HepG2 (cell line): ENCODE measurements at regions not wholly inside any gene's neighbourhood (a gene's known extent, or its start where the extent isn't known, plus 50 kb on each side); places are given as distances from the start of the nearest gene placed in this dataset.

Experiments used
- ATAC-seq: fragments of 200-7000 bp; cut with Tn5 transposase; 3 replicates; pipeline ENCODE4 v1.9.1; 2020; ENCODE audit warnings: mild to moderate bottlenecking, moderate library complexity
- BruUV-seq: library from RNA; stranded (reverse); fragments of 400-500 nt; replicated peaks from 2 replicates; lab custom pipeline; 2021; lab: Mats Ljungman, UMichigan
- CTCF ChIA-PET: fragments of 300-600 bp; formaldehyde crosslinking; extraction: SDS; loops from one replicate; lab custom pipeline; 2021; ENCODE audit warnings: low total read pairs, inconsistent platforms, low intra/inter-chr PET ratio; lab: Yijun Ruan, JAX
- POLR2A ChIA-PET: fragments of 350-600 bp; sonication (Branson Sonifier 250); formaldehyde crosslinking; loops from one replicate; lab custom pipeline; 2020; ENCODE audit warnings: antibody characterized with exemption, inconsistent platforms; lab: Yijun Ruan, JAX
- DNase-seq: peaks from one replicate; pipeline ENCODE4 v3.0.0-alpha.2; 2015; ENCODE audit warnings: low spot score
- FAIRE-seq: peaks from 3 replicates; lab custom pipeline; 2011; peaks lifted over from hg19 to GRCh38; lab: Jason Lieb, UNC
- H2AFZ ChIP-seq: one replicate; pipeline ENCODE4 v1.6.1; 2011; ENCODE audit warnings: low read length, inconsistent platforms
- H3K27ac ChIP-seq: fragments of 300-600 bp; 3 replicates; pipeline ENCODE4 v1.8.0; 2011; ENCODE audit warnings: mixed run types, mild to moderate bottlenecking, mixed read lengths, low read length, inconsistent platforms; ENCODE audit not compliant: insufficient read depth; ENCODE audit errors: extremely low read length
- H3K27me3 ChIP-seq, 2 experiments: fragments of 200-600 bp in 1 of 2; 2 replicates in 1 of 2; 3 replicates in 1 of 2; pipeline versions ENCODE4 v1.6.0 to v1.8.0; 2011; ENCODE audit warnings: low read length in 2 of 2, mild to moderate bottlenecking in 2 of 2, moderate library complexity in 2 of 2, inconsistent platforms in 1 of 2; ENCODE audit not compliant: insufficient read depth in 2 of 2, control insufficient read depth in 1 of 2
- H3K36me3 ChIP-seq, 2 experiments: fragments of 200-600 bp in 1 of 2; replicated peaks in 1 of 2; 2 replicates in 1 of 2; 3 replicates in 1 of 2; pipeline versions ENCODE4 v1.5.1 to v1.8.0; 2011; ENCODE audit warnings: low read length in 2 of 2, inconsistent platforms in 1 of 2; ENCODE audit not compliant: insufficient read depth in 2 of 2, control insufficient read depth in 1 of 2
- H3K4me1 ChIP-seq: 2 replicates; pipeline ENCODE4 v1.5.1; 2012; ENCODE audit warnings: low read length, inconsistent platforms; ENCODE audit not compliant: insufficient read depth
- H3K4me2 ChIP-seq: 2 replicates; pipeline ENCODE4 v1.6.0; 2011; ENCODE audit warnings: low read depth, low read length, inconsistent platforms
- H3K4me3 ChIP-seq, 3 experiments: fragments of 200-600 bp in 1 of 3; sonication (generic), shearing (Covaris generic) in 1 of 3; replicated peaks in 1 of 3; 2 replicates each; pipeline ENCODE4 v1.5.1; 2011 to 2016; ENCODE audit warnings: low read length in 3 of 3, inconsistent platforms in 2 of 3, low read depth in 2 of 3, mild to moderate bottlenecking in 2 of 3, control low read depth in 1 of 3, mixed read lengths in 1 of 3; ENCODE audit not compliant: insufficient read depth in 1 of 3
- H3K79me2 ChIP-seq: one replicate; pipeline ENCODE4 v1.6.1; 2011; ENCODE audit warnings: low read length, inconsistent platforms; ENCODE audit not compliant: insufficient read depth
- H3K9ac ChIP-seq: 2 replicates; pipeline ENCODE4 v1.6.0; 2011; ENCODE audit warnings: mild to moderate bottlenecking, low read depth, low read length, inconsistent platforms; ENCODE audit not compliant: insufficient read depth
- H3K9me3 ChIP-seq: 2 replicates; pipeline ENCODE4 v1.5.1; 2012; ENCODE audit warnings: mild to moderate bottlenecking, low read length
- H4K20me1 ChIP-seq: 2 replicates; pipeline ENCODE4 v1.6.0; 2011; ENCODE audit warnings: inconsistent platforms, mild to moderate bottlenecking, low read length, moderate library complexity; ENCODE audit not compliant: insufficient read depth
- FOSL2 ChIP-seq: sonication (generic); formaldehyde crosslinking; IDR thresholded peaks from 2 replicates; pipeline ENCODE4 v1.4.0; 2020; ENCODE audit warnings: missing genetic modification reagents
- FOXP1 ChIP-seq, 2 experiments: fragments of 450-650 bp in 1 of 2; IDR thresholded peaks; 2 replicates each; pipeline ENCODE4 v1.6.1; 2017 to 2018; ENCODE audit warnings: antibody characterized with exemption in 1 of 2
- HBP1 ChIP-seq: IDR thresholded peaks from 2 replicates; pipeline ENCODE4 v1.6.1; 2016; ENCODE audit warnings: low read depth, control low read depth
- HES4 ChIP-seq: sonication (generic); formaldehyde crosslinking; IDR thresholded peaks from 2 replicates; pipeline ENCODE4 v1.9.0; 2021; ENCODE audit warnings: mild to moderate bottlenecking, missing genetic modification reagents, borderline replicate concordance
- MBNL3 ChIP-seq: fragments of 250-450 bp; sonication (Bioruptor Pico); conservative IDR thresholded peaks from 2 replicates; pipeline ENCODE4 v1.8.0; 2022; ENCODE audit warnings: mild to moderate bottlenecking, inconsistent platforms
- NFKB2 ChIP-seq: sonication (generic); formaldehyde crosslinking; IDR thresholded peaks from 2 replicates; pipeline ENCODE4 v1.4.0; 2020; ENCODE audit warnings: missing genetic modification reagents, borderline replicate concordance
- NONO ChIP-seq, 2 experiments: fragments of 450-650 bp in 1 of 2; sonication (generic) in 1 of 2; formaldehyde crosslinking in 1 of 2; IDR thresholded peaks in 1 of 2; conservative IDR thresholded peaks in 1 of 2; 2 replicates each; pipeline versions ENCODE4 v1.6.1 to v1.8.0; 2017 to 2022; ENCODE audit warnings: mild to moderate bottlenecking in 1 of 2, missing genetic modification reagents in 1 of 2, moderate library complexity in 1 of 2
- PRPF4 ChIP-seq: fragments of 200-400 bp; formaldehyde crosslinking; IDR thresholded peaks from 2 replicates; pipeline ENCODE4 v1.6.1; 2016; ENCODE audit warnings: low read length, low read depth; ENCODE audit not compliant: poor library complexity, severe bottlenecking
- RBM39 ChIP-seq: fragments of 200-400 bp; formaldehyde crosslinking; IDR thresholded peaks from one replicate; pipeline ENCODE4 v1.6.1; 2018; ENCODE audit warnings: antibody characterized with exemption, mild to moderate bottlenecking, low read depth, low read length; ENCODE audit not compliant: poor library complexity, severe bottlenecking
- RFX1 ChIP-seq: fragments of 450-650 bp; IDR thresholded peaks from 2 replicates; pipeline ENCODE4 v1.6.1; 2017
- YEATS4 ChIP-seq: sonication (generic); formaldehyde crosslinking; IDR thresholded peaks from 2 replicates; pipeline ENCODE4 v1.4.0; 2020; ENCODE audit warnings: missing genetic modification reagents, borderline replicate concordance
- ZEB1 ChIP-seq: IDR thresholded peaks from 2 replicates; pipeline ENCODE4 v1.6.1; 2012; ENCODE audit warnings: mild to moderate bottlenecking, low read depth, inconsistent platforms; ENCODE audit not compliant: insufficient replicate concordance
- ZFAT ChIP-seq: sonication (generic); formaldehyde crosslinking; conservative IDR thresholded peaks from 2 replicates; pipeline ENCODE4 v1.8.1; 2023; ENCODE audit warnings: missing genetic modification reagents, inconsistent platforms
- ZNF260 ChIP-seq: sonication (generic); formaldehyde crosslinking; IDR thresholded peaks from 2 replicates; pipeline ENCODE4 v1.4.0; 2020; ENCODE audit warnings: missing genetic modification reagents, low read depth, mild to moderate bottlenecking, borderline replicate concordance
- ZNF30 ChIP-seq: sonication (generic); formaldehyde crosslinking; IDR thresholded peaks from 2 replicates; pipeline ENCODE4 v1.5.0; 2020; ENCODE audit warnings: mild to moderate bottlenecking, missing genetic modification reagents
- ZNF350 ChIP-seq: sonication (generic); formaldehyde crosslinking; IDR thresholded peaks from 2 replicates; pipeline ENCODE4 v1.4.0; 2020; ENCODE audit warnings: mild to moderate bottlenecking, low read depth, missing genetic modification reagents, borderline replicate concordance
- ZNF510 ChIP-seq: sonication (generic); formaldehyde crosslinking; IDR thresholded peaks from 2 replicates; pipeline ENCODE4 v1.4.0; 2020; ENCODE audit warnings: low read depth, mild to moderate bottlenecking, missing genetic modification reagents
- ZNF792 ChIP-seq: IDR thresholded peaks from 2 replicates; pipeline ENCODE4 v1.6.1; 2016
- WGBS: methylation state at CpG from one replicate; pipeline ENCODE4 v1.1.6; 2017; ENCODE audit warnings: low lambda C conversion rate; 5-methylcytosine and 5-hydroxymethylcytosine counted together
- in situ Hi-C: cut with HindIII; loops from 2 replicates; pipeline ENCODE4 v1.10.0; 2017; ENCODE audit warnings: low pct_unique_long_range_greater_than_20kb; ENCODE audit not compliant: extremely low pct_ligation_motif_present
- intact Hi-C: fragments of 100-400 bp; cut with micrococcal nuclease; formaldehyde crosslinking; loops from one replicate; pipeline ENCODE4 v1.10.0; 2022; ENCODE audit not compliant: unreplicated experiment
- TF ChIP-seq, protein P1 (sequence below): sonication (generic); formaldehyde crosslinking; IDR thresholded peaks from 2 replicates; pipeline ENCODE4 v1.9.0; 2022; ENCODE audit warnings: missing genetic modification reagents, mild to moderate bottlenecking, borderline replicate concordance

- no peak for TF ChIP-seq HBP1 (CRISPR knock-in tag)
Observed at GRCh38 chr3:159884661-159885402, 103.8 kb upstream of the IL12A start (continued).

DNA sequence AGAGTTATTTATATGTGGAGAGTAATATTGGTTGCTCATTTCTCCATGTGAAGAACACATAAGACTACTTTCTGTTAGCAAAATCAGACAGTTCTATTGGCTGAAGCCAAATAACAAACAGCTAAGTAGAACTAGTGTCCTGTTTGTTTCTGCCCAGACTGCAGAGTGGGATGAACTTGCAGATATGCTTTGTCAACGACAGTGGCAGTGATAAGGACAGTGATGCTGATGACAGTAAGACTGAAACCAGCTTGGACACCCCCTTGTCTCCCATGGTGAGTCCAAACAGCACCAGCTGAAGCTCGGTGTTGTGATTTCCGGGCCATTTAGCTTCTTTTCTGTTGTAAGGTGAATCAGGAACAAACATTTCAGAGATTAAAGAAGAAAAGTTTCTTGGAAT is 102.6 kb upstream of the IL12A start:
- Histone ChIP-seq H3K4me1 (no peaks in the 10 kb centered on the region), H3K4me3 (no peak overlapping the region), H3K27ac (no peak overlapping the region), H3K9me3 (no peaks in the 10 kb centered on the region), H3K4me2 (no peak overlapping the region), H3K79me2 (no peaks in the 10 kb centered on the region), H3K9ac (no peak overlapping the region), H3K27me3 (no peaks in the 10 kb centered on the region), H4K20me1 (no peaks in the 10 kb centered on the region), H3K36me3 (no peaks in the 10 kb centered on the region), H2AFZ (no peak overlapping the region)
- ChIA-PET CTCF (interaction anchor here (2.1 kb wide), 1 partner anchor 121 kb away, joined by 28 read pairs; no protein-coding TSS in a partner anchor), POLR2A (no interaction called here)
- intact Hi-C loops: loop anchor here (10.0 kb wide), 1 partner anchor 459 kb away; no protein-coding TSS in a partner anchor
- in situ Hi-C loops: no loop called here
- FAIRE-seq: no peak
- no peak for ATAC-seq
- no peak for DNase-seq
- WGBS: 44% methylated on average over 3 of the region's 3 CpGs
- TF ChIP-seq NONO (IDR thresholded peaks at IDR 0.05) (no peak), NONO (CRISPR knock-in tag; conservative IDR thresholded peaks at IDR 0.05) (no peak), HES4 (no peak), PRPF4 (no peak), MBNL3 (CRISPR knock-in tag) (no peak), FOXP1 (IDR thresholded peaks at IDR 0.05) (no peak), FOXP1 (CRISPR knock-in tag; IDR thresholded peaks at IDR 0.05) (no peak), YEATS4 (CRISPR knock-in tag) (no peak), ZNF350 (CRISPR knock-in tag) (no peak), RFX1 (no peak), ZNF510 (CRISPR knock-in tag) (no peak), RBM39 (no peak), NFKB2 (CRISPR knock-in tag) (no peak), ZNF30 (CRISPR knock-in tag) (no peak), ZEB1 (no peak), ZNF260 (CRISPR knock-in tag) (no peak), ZNF792 (CRISPR knock-in tag) (no peak), FOSL2 (CRISPR knock-in tag) (no peak), ZFAT (CRISPR knock-in tag) (no peak)
- TF ChIP-seq, protein P1, sequence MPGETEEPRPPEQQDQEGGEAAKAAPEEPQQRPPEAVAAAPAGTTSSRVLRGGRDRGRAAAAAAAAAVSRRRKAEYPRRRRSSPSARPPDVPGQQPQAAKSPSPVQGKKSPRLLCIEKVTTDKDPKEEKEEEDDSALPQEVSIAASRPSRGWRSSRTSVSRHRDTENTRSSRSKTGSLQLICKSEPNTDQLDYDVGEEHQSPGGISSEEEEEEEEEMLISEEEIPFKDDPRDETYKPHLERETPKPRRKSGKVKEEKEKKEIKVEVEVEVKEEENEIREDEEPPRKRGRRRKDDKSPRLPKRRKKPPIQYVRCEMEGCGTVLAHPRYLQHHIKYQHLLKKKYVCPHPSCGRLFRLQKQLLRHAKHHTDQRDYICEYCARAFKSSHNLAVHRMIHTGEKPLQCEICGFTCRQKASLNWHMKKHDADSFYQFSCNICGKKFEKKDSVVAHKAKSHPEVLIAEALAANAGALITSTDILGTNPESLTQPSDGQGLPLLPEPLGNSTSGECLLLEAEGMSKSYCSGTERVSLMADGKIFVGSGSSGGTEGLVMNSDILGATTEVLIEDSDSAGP: no peak
- BruUV-seq: no TSS peak
